PC-3 (cell line): ENCODE measurements at regions not wholly inside any gene's neighbourhood (a gene's known extent, or its start where the extent isn't known, plus 50 kb on each side); places are given as distances from the start of the nearest gene placed in this dataset.

Experiments used
- ATAC-seq: fragments of 200-7000 bp; cut with Tn5 transposase; 2 replicates; pipeline ENCODE4 v1.9.1; 2020; ENCODE audit warnings: mild to moderate bottlenecking, moderate library complexity
- BruUV-seq: library from RNA; stranded (reverse); fragments of 400-500 nt; replicated peaks from 2 replicates; lab custom pipeline; 2021; lab: Mats Ljungman, UMichigan
- CTCF ChIA-PET: fragments of 300-600 bp; sonication (Branson Sonifier 250); formaldehyde crosslinking; loops from one replicate; lab custom pipeline; 2022; ENCODE audit warnings: antibody characterized with exemption; lab: Charles Lee
- POLR2A ChIA-PET: fragments of 300-600 bp; sonication (Branson Sonifier 250); formaldehyde crosslinking; loops from one replicate; lab custom pipeline; 2022; ENCODE audit warnings: antibody characterized with exemption; ENCODE audit not compliant: unreplicated experiment; lab: Charles Lee
- DNase-seq: peaks from one replicate; pipeline ENCODE4 v3.0.0-alpha.2; 2015
- H2AFZ ChIP-seq: fragments of 300-600 bp; sonication (generic); 2 replicates; pipeline ENCODE4 v1.6.0; 2016; ENCODE audit warnings: antibody characterized with exemption, low read length
- H3F3A ChIP-seq: fragments of 300-600 bp; sonication (generic); one replicate; pipeline ENCODE4 v1.6.0; 2017; ENCODE audit warnings: antibody characterized with exemption, low read length, control low read depth, mild to moderate bottlenecking; ENCODE audit not compliant: unreplicated experiment
- H3K27ac ChIP-seq: fragments of 300-600 bp; sonication (generic); 2 replicates; pipeline ENCODE4 v1.5.1; 2016; ENCODE audit warnings: mild to moderate bottlenecking, low read length
- H3K27me3 ChIP-seq: fragments of 300-600 bp; sonication (generic); 2 replicates; pipeline ENCODE4 v1.6.1; 2016; ENCODE audit warnings: low read length, mixed read lengths
- H3K36me3 ChIP-seq: fragments of 300-600 bp; sonication (generic); 2 replicates; pipeline ENCODE4 v1.6.1; 2016; ENCODE audit warnings: low read depth, mixed run types, low read length, mixed read lengths
- H3K4me1 ChIP-seq: fragments of 300-600 bp; sonication (generic); 2 replicates; pipeline ENCODE4 v1.5.1; 2016; ENCODE audit warnings: low read length; ENCODE audit not compliant: insufficient read depth
- H3K4me2 ChIP-seq: fragments of 300-600 bp; sonication (generic); 2 replicates; pipeline ENCODE4 v1.6.0; 2016; ENCODE audit warnings: low read length
- H3K4me3 ChIP-seq: fragments of 300-600 bp; sonication (generic); 2 replicates; pipeline ENCODE4 v1.5.1; 2016; ENCODE audit warnings: mild to moderate bottlenecking, low read length, mixed read lengths
- H3K79me2 ChIP-seq: fragments of 300-600 bp; sonication (generic); 2 replicates; pipeline ENCODE4 v1.6.1; 2017; ENCODE audit warnings: low read length, mixed read lengths
- H3K9ac ChIP-seq: fragments of 300-600 bp; sonication (generic); 2 replicates; pipeline ENCODE4 v1.6.0; 2016; ENCODE audit warnings: mild to moderate bottlenecking, low read length
- H3K9me2 ChIP-seq: fragments of 300-600 bp; sonication (generic); replicated peaks from 2 replicates; pipeline ENCODE4 v1.6.1; 2016; ENCODE audit warnings: mixed run types, low read length, mixed read lengths
- H3K9me3 ChIP-seq: fragments of 300-600 bp; sonication (generic); 2 replicates; pipeline ENCODE4 v1.6.1; 2016; ENCODE audit warnings: low read length, mixed read lengths
- H4K20me1 ChIP-seq: fragments of 300-600 bp; sonication (generic); 2 replicates; pipeline ENCODE4 v1.6.1; 2016; ENCODE audit warnings: low read length, mixed read lengths
- EZH2 ChIP-seq: fragments of 300-600 bp; sonication (generic); IDR thresholded peaks from one replicate; pipeline ENCODE4 v1.6.1; 2017; ENCODE audit warnings: antibody characterized with exemption, mild to moderate bottlenecking, low read length; ENCODE audit not compliant: unreplicated experiment
- EZH2phosphoT487 ChIP-seq: fragments of 300-600 bp; sonication (generic); IDR thresholded peaks from 2 replicates; pipeline ENCODE4 v1.6.1; 2018; ENCODE audit warnings: mild to moderate bottlenecking, antibody characterized with exemption, low read length, borderline replicate concordance
- intact Hi-C: fragments of 100-400 bp; cut with micrococcal nuclease; formaldehyde crosslinking; loops from 2 replicates; pipeline ENCODE4 v1.9.0; 2023
- TF ChIP-seq, protein P1 (sequence below): fragments of 300-600 bp; sonication (generic); conservative IDR thresholded peaks from 2 replicates; pipeline ENCODE4 v1.5.1; 2017; ENCODE audit warnings: antibody characterized with exemption, low read depth, mild to moderate bottlenecking, low read length

GRCh38 chrX:19181345-19181744 lies 59.1 kb upstream of the ADGRG2 start:
- Histone ChIP-seq H2AFZ (no peak overlapping the region), H3K27ac (no peak overlapping the region), H3K4me2 (no peak overlapping the region), H4K20me1 (no peaks in the 10 kb centered on the region), H3K9ac (no peak overlapping the region), H3K36me3 (no peaks in the 10 kb centered on the region), H3K4me3 (no peak overlapping the region), H3K9me3 (no peaks in the 10 kb centered on the region), H3K79me2 (no peaks in the 10 kb centered on the region), H3K27me3 (no peaks in the 10 kb centered on the region), H3K4me1 (no peaks in the 10 kb centered on the region), H3K9me2 (no peaks in the 10 kb centered on the region), H3F3A (no peaks in the 10 kb centered on the region)
- CTCF ChIA-PET: no interaction called here
- DNase-seq (no peak), ATAC-seq (no peak)
- POLR2A ChIA-PET: no interaction called here
- TF ChIP-seq, protein P1, sequence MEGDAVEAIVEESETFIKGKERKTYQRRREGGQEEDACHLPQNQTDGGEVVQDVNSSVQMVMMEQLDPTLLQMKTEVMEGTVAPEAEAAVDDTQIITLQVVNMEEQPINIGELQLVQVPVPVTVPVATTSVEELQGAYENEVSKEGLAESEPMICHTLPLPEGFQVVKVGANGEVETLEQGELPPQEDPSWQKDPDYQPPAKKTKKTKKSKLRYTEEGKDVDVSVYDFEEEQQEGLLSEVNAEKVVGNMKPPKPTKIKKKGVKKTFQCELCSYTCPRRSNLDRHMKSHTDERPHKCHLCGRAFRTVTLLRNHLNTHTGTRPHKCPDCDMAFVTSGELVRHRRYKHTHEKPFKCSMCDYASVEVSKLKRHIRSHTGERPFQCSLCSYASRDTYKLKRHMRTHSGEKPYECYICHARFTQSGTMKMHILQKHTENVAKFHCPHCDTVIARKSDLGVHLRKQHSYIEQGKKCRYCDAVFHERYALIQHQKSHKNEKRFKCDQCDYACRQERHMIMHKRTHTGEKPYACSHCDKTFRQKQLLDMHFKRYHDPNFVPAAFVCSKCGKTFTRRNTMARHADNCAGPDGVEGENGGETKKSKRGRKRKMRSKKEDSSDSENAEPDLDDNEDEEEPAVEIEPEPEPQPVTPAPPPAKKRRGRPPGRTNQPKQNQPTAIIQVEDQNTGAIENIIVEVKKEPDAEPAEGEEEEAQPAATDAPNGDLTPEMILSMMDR: no peak
- TF ChIP-seq EZH2phosphoT487 (no peak), EZH2 (no peak)
- intact Hi-C loops: no loop called here
- BruUV-seq: no TSS peak

- H3K27ac ChIP-seq: no peak overlapping the region
- ChIA-PET POLR2A (no interaction called here), CTCF (no interaction called here)
- H3K4me3 ChIP-seq: no peak overlapping the region
- H3K9me2 ChIP-seq: no peaks in the 10 kb centered on the region
- no peaks in the 10 kb centered on the region for H4K20me1 ChIP-seq
- ATAC-seq (no peak), DNase-seq (no peak)
- H3K4me2 ChIP-seq: no peak overlapping the region
- no peaks in the 10 kb centered on the region for H3K79me2 ChIP-seq
- no TSS peak for BruUV-seq
- no peaks in the 10 kb centered on the region for H3K4me1 ChIP-seq
- no peaks in the 10 kb centered on the region for H3K9me3 ChIP-seq
- H3K9ac ChIP-seq: no peak overlapping the region
- no peaks in the 10 kb centered on the region for H3F3A ChIP-seq
- TF ChIP-seq, protein P1: no peak
- TF ChIP-seq EZH2phosphoT487 (no peak), EZH2 (no peak)
- no peaks in the 10 kb centered on the region for H3K27me3 ChIP-seq
- H2AFZ ChIP-seq: no peak overlapping the region
- H3K36me3 ChIP-seq: no peaks in the 10 kb centered on the region
- intact Hi-C loops: no loop called here
Observed at GRCh38 chrX:19182785-19183184, 60.5 kb upstream of the ADGRG2 start.

- Histone ChIP-seq H3K27ac (no peak overlapping the region), H4K20me1 (no peaks in the 10 kb centered on the region), H3K9ac (no peak overlapping the region), H3K9me2 (no peaks in the 10 kb centered on the region), H3F3A (no peaks in the 10 kb centered on the region), H3K27me3 (no peaks in the 10 kb centered on the region), H3K4me3 (no peak overlapping the region), H3K36me3 (no peaks in the 10 kb centered on the region), H3K9me3 (no peaks in the 10 kb centered on the region), H3K4me1 (no peaks in the 10 kb centered on the region), H3K4me2 (no peak overlapping the region), H2AFZ (no peak overlapping the region), H3K79me2 (no peaks in the 10 kb centered on the region)
- ChIA-PET POLR2A (no interaction called here), CTCF (no interaction called here)
- no peak for ATAC-seq
- no TSS peak for BruUV-seq
- no peak for DNase-seq
- TF ChIP-seq, protein P1: no peak
- TF ChIP-seq EZH2phosphoT487 (no peak), EZH2 (no peak)
- intact Hi-C loops: no loop called here
Observed at GRCh38 chrX:19183761-19184477, 61.7 kb upstream of the ADGRG2 start.
